HL-60 (cell line): ENCODE measurements at regions not wholly inside any gene's neighbourhood (a gene's known extent, or its start where the extent isn't known, plus 50 kb on each side); places are given as distances from the start of the nearest gene placed in this dataset.

Source experiments
- CTCF ChIP-seq: IDR thresholded peaks from one replicate; pipeline ENCODE4 v1.5.1; 2011; ENCODE audit warnings: low read length, control low read depth, inconsistent platforms; ENCODE audit not compliant: insufficient read depth
- TF ChIP-seq, protein P1 (sequence below): IDR thresholded peaks from 2 replicates; pipeline ENCODE4 v1.6.1; 2012; ENCODE audit warnings: low read depth; ENCODE audit not compliant: insufficient replicate concordance

- TF ChIP-seq, protein P1, sequence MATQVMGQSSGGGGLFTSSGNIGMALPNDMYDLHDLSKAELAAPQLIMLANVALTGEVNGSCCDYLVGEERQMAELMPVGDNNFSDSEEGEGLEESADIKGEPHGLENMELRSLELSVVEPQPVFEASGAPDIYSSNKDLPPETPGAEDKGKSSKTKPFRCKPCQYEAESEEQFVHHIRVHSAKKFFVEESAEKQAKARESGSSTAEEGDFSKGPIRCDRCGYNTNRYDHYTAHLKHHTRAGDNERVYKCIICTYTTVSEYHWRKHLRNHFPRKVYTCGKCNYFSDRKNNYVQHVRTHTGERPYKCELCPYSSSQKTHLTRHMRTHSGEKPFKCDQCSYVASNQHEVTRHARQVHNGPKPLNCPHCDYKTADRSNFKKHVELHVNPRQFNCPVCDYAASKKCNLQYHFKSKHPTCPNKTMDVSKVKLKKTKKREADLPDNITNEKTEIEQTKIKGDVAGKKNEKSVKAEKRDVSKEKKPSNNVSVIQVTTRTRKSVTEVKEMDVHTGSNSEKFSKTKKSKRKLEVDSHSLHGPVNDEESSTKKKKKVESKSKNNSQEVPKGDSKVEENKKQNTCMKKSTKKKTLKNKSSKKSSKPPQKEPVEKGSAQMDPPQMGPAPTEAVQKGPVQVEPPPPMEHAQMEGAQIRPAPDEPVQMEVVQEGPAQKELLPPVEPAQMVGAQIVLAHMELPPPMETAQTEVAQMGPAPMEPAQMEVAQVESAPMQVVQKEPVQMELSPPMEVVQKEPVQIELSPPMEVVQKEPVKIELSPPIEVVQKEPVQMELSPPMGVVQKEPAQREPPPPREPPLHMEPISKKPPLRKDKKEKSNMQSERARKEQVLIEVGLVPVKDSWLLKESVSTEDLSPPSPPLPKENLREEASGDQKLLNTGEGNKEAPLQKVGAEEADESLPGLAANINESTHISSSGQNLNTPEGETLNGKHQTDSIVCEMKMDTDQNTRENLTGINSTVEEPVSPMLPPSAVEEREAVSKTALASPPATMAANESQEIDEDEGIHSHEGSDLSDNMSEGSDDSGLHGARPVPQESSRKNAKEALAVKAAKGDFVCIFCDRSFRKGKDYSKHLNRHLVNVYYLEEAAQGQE, result no peak
- TF ChIP-seq CTCF, result no peak
Measured at GRCh38 chr2:8209494-8209893, 472.4 kb upstream of the ID2 start.
